ENCODE measurements at regions not wholly inside any gene's neighbourhood (a gene's known extent, or its start where the extent isn't known, plus 50 kb on each side); places are given as distances from the start of the nearest gene placed in this dataset.

DNA sequence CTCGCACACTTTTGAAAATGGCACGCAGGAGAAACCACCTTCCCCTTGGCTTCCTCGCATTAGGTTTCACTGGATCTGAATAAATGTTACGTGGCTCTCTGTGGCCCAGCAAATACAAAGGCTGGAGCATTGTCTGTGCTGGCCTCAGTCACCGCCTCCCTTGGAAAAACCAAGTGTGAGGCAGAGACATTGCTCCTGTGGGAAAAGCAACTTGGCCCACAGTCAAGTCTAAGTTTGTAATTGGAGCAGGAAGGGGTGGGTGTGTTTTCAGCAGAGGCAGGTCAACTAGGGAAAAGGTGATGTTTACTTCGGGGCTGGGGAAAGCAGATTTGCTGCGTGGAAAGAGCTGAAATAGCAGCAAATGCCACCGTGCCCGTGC is 101.6 kb downstream of the IRS2 start:
- H3K4me1 ChIP-seq: peaks cover 0 to 15% (median 9%) of the 10 kb centered on the region in 4 donors
- TF ChIP-seq, protein P1, sequence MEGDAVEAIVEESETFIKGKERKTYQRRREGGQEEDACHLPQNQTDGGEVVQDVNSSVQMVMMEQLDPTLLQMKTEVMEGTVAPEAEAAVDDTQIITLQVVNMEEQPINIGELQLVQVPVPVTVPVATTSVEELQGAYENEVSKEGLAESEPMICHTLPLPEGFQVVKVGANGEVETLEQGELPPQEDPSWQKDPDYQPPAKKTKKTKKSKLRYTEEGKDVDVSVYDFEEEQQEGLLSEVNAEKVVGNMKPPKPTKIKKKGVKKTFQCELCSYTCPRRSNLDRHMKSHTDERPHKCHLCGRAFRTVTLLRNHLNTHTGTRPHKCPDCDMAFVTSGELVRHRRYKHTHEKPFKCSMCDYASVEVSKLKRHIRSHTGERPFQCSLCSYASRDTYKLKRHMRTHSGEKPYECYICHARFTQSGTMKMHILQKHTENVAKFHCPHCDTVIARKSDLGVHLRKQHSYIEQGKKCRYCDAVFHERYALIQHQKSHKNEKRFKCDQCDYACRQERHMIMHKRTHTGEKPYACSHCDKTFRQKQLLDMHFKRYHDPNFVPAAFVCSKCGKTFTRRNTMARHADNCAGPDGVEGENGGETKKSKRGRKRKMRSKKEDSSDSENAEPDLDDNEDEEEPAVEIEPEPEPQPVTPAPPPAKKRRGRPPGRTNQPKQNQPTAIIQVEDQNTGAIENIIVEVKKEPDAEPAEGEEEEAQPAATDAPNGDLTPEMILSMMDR (IDR thresholded peaks at IDR 0.05): no peak
- peak overlapping the region; percentile 23 to 24 for H3K4me3 ChIP-seq
- no peaks in the 10 kb centered on the region for H3K27me3 ChIP-seq
- no peaks in the 10 kb centered on the region for H3K9me3 ChIP-seq
- intact Hi-C loops (cut with DNase I; ENCODE audit: low total_unique reads): no loop called here
- no peak for DNase-seq
- H3K27ac ChIP-seq: no peak overlapping the region
- H3K36me3 ChIP-seq: no peaks in the 10 kb centered on the region

DNA sequence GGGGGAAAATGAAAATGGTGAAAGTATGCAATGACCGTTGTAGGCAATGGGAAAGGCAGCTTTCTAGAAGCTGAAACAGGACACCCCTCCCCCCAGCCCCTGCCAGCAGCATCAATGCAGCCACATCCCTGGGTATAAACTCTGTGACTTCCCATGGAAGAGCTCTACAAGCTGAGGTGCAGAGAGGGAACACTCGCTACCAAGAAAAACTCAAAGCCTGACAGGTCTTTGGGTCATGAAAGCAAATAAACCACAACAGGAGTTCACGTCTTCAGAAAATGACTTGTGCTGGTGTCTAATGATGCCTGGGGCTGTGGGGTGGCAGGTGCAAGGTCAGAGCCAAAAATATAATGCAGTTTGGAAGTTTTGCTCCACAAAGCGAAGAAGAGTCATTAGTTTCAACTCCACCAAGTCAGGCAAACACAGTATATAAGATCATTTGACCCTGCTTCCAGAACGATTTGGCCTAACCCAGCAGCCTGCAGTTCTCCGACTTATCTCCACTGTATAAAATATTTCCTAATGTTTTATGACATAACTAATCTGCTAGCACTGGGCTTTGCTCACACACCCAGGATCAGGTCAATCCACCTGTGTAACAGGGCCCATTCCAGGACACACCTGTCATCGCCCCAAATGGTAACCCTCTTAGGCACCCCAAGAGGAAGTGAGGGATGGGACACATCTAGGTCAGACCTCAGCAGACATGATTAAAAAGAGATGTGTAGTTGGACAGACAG is 102.1 kb downstream of the IRS2 start:
- TF ChIP-seq, protein P1 (IDR thresholded peaks at IDR 0.05): no peak

DNA sequence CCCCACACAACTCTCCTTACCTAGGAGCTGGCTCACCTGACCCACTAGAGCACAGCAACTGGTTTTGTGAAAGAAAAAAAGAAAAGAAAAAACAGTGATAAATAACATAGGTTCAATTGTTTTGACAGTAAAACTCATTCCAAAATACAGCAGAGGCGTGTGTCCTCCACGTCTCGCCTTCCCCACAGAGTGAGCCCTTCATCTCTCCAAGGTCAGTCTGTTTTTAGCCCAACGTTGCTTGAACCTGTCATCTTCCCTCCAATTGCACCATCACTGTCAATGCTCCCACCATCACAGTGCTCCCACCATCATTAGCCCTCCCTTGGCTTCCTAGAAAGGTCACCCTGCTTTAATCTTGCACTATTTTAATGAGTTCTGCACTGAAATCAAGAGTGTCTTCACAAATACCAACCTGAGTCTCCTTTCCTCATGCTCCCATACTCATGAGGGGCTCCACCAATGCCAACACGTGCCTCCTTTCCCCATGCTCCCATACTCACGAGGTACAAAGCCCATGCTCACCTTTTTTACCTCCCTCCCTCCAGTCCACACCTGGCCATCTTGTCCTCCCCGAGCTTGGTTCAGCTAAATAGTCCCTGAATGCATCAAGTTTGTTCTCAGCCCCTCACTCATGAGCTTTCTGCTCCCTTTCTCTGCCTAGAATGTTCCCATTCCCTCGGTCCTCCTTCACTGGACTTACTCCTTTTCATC is 103.7 kb downstream of the IRS2 start:
- no peaks in the 10 kb centered on the region for H3K9me3 ChIP-seq
- no peak for DNase-seq
- TF ChIP-seq, protein P1 (IDR thresholded peaks at IDR 0.05): no peak
- no peaks in the 10 kb centered on the region for H3K27me3 ChIP-seq
- H3K27ac ChIP-seq: no peak overlapping the region
- intact Hi-C loops (cut with DNase I; ENCODE audit: low total_unique reads): no loop called here
- H3K4me3 ChIP-seq: no peak overlapping the region
- no peaks in the 10 kb centered on the region for H3K36me3 ChIP-seq
- peaks cover 0 to 15% (median 9%) of the 10 kb centered on the region in 4 donors for H3K4me1 ChIP-seq

More for the DNA sequence above, 102.1 kb downstream of the IRS2 start:
- H3K36me3 ChIP-seq: no peaks in the 10 kb centered on the region
- no peaks in the 10 kb centered on the region for H3K9me3 ChIP-seq
- intact Hi-C loops (cut with DNase I; ENCODE audit: low total_unique reads): no loop called here
- no peaks in the 10 kb centered on the region for H3K27me3 ChIP-seq
- H3K4me1 ChIP-seq: peaks cover 0 to 15% (median 9%) of the 10 kb centered on the region in 4 donors
- DNase-seq: no peak
- H3K27ac ChIP-seq: no peak overlapping the region
- H3K4me3 ChIP-seq: no peak overlapping the region

DNA sequence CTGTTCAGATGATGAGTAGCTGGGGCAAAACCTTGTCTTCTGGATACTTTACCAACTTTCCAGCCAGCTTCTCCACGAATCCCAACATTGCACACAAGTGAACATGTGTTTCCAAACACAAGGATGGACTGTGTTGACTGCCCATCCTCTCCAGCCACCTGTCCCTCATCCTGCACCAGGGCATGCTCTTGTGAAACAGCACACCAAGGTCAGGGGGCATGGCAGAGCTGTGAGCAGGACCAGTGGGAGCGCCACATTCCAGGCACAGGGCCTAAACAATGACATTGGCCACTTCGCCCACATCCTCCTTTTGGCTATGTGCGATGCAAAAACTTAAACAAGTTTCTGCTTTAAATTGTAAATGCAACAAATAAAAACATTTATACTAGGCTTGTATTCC is 105.5 kb downstream of the IRS2 start:
- Histone ChIP-seq H3K27ac (no peak overlapping the region), H3K4me3 (no peak overlapping the region), H3K4me1 (peaks cover 0 to 15% (median 9%) of the 10 kb centered on the region in 4 donors), H3K9me3 (no peaks in the 10 kb centered on the region), H3K27me3 (no peaks in the 10 kb centered on the region), H3K36me3 (no peaks in the 10 kb centered on the region)
- TF ChIP-seq, protein P1 (IDR thresholded peaks at IDR 0.05): no peak
- intact Hi-C loops (cut with DNase I; ENCODE audit: low total_unique reads): no loop called here
- DNase-seq: no peak

DNA sequence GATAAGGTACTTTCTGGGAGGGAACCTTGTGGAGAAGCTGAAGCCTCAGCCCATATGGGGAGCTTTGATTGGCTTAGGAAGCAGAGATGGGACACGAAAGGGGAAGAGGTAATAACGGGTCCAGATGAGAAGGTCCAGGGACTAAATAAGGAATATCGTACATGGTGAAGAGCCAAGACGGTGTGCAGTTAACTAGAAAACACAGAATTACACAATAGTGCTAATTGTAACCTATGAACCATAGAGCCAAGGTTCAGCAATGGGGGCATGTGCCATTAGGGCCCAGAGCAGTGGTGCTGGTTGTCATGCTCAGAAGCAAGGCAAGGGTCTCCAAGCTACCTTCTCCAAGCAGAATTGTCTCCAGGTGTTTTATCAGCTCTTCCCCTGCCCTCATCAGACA is 106.1 kb downstream of the IRS2 start:
- H3K4me1 ChIP-seq: peaks cover 0 to 13% (median 9%) of the 10 kb centered on the region in 4 donors
- H3K4me3 ChIP-seq: no peak overlapping the region
- no peak overlapping the region for H3K27ac ChIP-seq
- H3K36me3 ChIP-seq: no peaks in the 10 kb centered on the region
- no peaks in the 10 kb centered on the region for H3K27me3 ChIP-seq
- no peaks in the 10 kb centered on the region for H3K9me3 ChIP-seq
- DNase-seq: no peak
- intact Hi-C loops (cut with DNase I; ENCODE audit: low total_unique reads): no loop called here
- TF ChIP-seq, protein P1 (IDR thresholded peaks at IDR 0.05): no peak
